Stimulated activated CD4-positive, alpha-beta T cell treated with anti-CD3 and anti-CD28 coated beads, Interleukin-4, amount 100 ng/mL, for 1 hour (primary cell): ENCODE measurements at regions not wholly inside any gene's neighbourhood (a gene's known extent, or its start where the extent isn't known, plus 50 kb on each side); places are given as distances from the start of the nearest gene placed in this dataset.

Experiments used
- DNase-seq: peaks from one replicate; pipeline ENCODE4 v3.0.0-alpha.2; 2020

GRCh38 chr14:104505085-104506074 lies 74.2 kb upstream of the C14orf180 start:
- DNase-seq, result no peak

- DNase-seq, result no peak
These were observed 72.9 kb upstream of the C14orf180 start for GRCh38 chr14:104506461-104507253.

GRCh38 chr14:104507443-104507842 lies 72.1 kb upstream of the C14orf180 start:
- no peak for DNase-seq

GRCh38 chr14:104509673-104510072 lies 69.9 kb upstream of the C14orf180 start:
- DNase-seq, result no peak

GRCh38 chr14:104510216-104510615 lies 69.3 kb upstream of the C14orf180 start:
- no peak for DNase-seq

GRCh38 chr14:104510794-104511611 lies 68.6 kb upstream of the C14orf180 start:
- no peak for DNase-seq

- DNase-seq, result no peak
These were observed 67.5 kb upstream of the C14orf180 start for GRCh38 chr14:104512061-104512460.

GRCh38 chr14:104512771-104513640 lies 66.6 kb upstream of the C14orf180 start:
- no peak for DNase-seq

- DNase-seq, result no peak
These were observed 65.9 kb upstream of the C14orf180 start for GRCh38 chr14:104513641-104514046.

- DNase-seq, result no peak
These were observed 65.3 kb upstream of the C14orf180 start for GRCh38 chr14:104514156-104514848.

- DNase-seq, result no peak
These were observed 64.3 kb upstream of the C14orf180 start for GRCh38 chr14:104515059-104515810.

GRCh38 chr14:104515811-104516780 lies 63.5 kb upstream of the C14orf180 start:
- DNase-seq, result no peak

GRCh38 chr14:104516906-104517305 lies 62.7 kb upstream of the C14orf180 start:
- DNase-seq, result no peak

- DNase-seq, result no peak
These were observed 62.1 kb upstream of the C14orf180 start for GRCh38 chr14:104517426-104517825.

GRCh38 chr14:104517867-104518266 lies 61.7 kb upstream of the C14orf180 start:
- no peak for DNase-seq

- no peak for DNase-seq
These were observed 60.8 kb upstream of the C14orf180 start for GRCh38 chr14:104518659-104519350.

GRCh38 chr14:104519721-104520120 lies 59.8 kb upstream of the C14orf180 start:
- DNase-seq, result no peak

GRCh38 chr14:104520620-104521410 lies 58.7 kb upstream of the C14orf180 start:
- no peak for DNase-seq
